Stimulated activated naive CD4-positive, alpha-beta T cell (primary cell): ENCODE measurements at regions not wholly inside any gene's neighbourhood (a gene's known extent, or its start where the extent isn't known, plus 50 kb on each side); places are given as distances from the start of the nearest gene placed in this dataset.

Experiments used
- DNase-seq, 6 experiments: peaks; one replicate each; lab custom pipeline; 2025; lab: John Stamatoyannopoulos, UW

GRCh38 chr2:185891403-185891802, 152.8 kb downstream of the FSIP2 start:
- DNase-seq, result no peak

GRCh38 chr2:185891804-185892411, 153.3 kb downstream of the FSIP2 start:
- no peak for DNase-seq

DNA sequence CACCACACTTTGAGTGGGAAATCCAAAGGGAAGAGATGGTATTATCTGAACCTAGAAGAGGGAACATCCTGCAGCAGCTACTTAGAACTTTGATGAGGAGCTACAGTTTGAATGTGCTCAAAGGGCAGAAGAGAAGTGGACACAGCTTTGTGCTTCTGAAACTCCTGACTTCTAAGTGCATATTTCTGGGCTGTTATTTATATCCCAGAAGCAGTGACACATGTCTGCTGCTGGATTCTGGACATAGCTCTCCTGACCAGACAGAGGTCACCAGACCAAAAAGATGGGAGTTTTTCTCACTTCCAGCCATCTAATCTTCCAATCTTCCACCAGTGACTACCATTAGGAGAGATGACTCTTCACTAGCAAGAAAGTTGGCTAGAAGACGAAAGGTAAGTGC, 153.9 kb downstream of the FSIP2 start:
- no peak for DNase-seq

DNA sequence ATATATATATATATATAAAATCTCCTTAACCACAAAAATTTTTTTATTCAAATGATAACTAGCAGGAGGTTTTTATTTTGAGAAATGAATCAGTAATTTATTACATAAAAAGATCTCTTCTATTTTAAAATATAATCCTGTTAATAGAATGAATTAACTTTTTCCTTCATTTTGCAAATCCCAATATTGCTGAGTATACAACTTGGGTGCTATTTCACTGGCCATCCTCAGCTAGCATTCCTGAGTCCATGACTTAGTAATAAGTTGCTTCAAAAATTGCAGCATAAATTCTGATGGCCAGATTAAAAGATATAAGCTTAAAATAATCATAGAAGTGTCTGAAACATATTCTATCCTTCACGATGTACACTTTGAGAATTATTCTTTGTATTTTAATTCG, 155.6 kb downstream of the FSIP2 start:
- no peak for DNase-seq

- DNase-seq, result no peak
Observed at GRCh38 chr2:185895828-185896693, 157.5 kb downstream of the FSIP2 start.

DNA sequence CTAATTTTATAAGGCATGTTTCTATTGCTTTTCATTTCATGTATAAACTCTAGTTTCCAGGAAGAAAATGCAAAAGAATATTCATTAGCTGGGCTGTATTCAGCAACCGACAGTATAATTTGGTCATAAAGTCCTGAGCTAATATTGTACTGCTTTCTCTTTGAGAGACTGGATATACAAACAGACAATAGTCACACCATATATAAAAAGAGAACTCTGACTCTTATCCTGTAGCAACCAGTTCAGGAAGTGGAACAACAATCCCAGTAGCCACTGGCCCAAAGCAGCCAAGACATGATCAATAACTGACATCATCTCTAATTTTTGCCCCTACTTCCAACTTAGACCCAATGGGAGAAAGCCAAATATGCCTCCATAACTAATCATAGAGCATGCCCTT, 160.8 kb downstream of the FSIP2 start:
- no peak for DNase-seq

- DNase-seq, result no peak
Observed at GRCh38 chr2:185919155-185919554, 180.6 kb downstream of the FSIP2 start.

DNA sequence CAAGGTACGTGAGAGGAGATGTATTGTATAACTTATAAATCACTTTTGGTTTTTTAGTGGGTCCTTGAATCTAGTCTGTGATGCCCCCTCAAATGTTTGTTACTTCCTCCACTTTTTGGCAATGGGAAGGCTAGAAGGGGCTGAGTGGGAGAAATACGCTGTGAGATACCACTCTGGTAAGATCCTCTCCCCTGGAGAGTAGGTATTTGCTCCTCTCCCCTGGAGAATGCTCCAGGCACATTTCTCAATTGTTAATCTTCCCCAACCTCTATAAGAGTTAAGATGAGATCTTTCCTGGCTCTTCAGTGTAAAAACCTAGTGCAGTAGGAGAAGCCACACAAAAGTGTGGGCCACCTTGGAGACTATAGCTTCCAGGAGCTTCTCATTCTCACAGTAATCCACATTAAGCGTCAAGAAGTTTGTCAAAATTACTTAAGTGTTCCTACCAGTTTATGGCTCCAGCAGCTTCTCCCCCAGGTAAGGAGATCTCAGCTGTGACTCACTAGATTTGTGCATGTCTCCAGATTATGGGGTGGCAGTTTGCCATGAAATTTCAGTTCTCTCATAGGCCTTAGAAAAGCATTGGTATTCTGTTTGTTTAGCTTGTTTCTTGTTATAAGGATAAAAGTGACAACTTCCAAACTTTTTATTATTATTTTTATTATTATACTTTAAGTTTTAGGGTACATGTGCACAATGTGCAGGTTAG, 182.6 kb downstream of the FSIP2 start:
- no peak for DNase-seq

GRCh38 chr2:185934232-185934631, 195.6 kb downstream of the FSIP2 start:
- DNase-seq, result no peak

DNA sequence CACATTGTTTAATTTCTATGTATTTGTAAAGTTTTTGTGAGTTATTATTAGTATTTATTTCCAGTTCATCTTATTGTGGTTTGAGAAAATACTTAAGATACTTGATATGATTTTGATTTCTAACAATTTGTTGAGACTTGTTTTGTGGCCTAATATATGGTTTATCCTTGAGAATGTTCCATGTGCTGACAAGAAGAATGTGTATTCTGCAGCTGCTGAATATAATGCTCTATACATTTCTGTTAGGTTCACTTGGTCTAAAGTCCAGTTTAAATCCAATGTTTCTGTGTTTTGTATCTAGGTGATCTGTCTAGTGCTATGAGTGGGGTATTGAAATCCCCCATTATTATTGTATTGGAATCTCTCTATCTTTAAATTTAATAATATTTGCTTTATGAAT, 201.3 kb downstream of the FSIP2 start:
- no peak for DNase-seq

- no peak for DNase-seq
Observed at GRCh38 chr2:185942855-185943254, 204.3 kb downstream of the FSIP2 start.

DNA sequence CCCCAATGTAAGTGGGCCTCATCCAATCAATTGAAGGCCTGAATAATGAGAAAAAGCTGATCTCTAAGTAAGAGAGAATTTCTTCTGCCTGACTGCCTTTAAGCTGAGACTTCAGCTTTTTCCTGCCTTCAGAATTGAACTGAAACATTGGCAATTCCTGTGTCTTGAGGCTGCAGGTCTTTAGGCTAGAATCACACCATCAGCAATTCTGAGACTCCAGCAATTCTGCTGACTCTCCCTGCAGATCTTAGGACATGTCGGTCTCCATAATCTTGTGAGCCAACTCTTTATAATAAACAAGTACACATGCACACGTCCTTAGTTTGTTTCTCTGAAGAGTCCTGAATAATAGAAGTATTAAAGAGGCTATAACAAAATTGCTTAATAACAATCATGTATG, 209.1 kb downstream of the FSIP2 start:
- no peak for DNase-seq

DNA sequence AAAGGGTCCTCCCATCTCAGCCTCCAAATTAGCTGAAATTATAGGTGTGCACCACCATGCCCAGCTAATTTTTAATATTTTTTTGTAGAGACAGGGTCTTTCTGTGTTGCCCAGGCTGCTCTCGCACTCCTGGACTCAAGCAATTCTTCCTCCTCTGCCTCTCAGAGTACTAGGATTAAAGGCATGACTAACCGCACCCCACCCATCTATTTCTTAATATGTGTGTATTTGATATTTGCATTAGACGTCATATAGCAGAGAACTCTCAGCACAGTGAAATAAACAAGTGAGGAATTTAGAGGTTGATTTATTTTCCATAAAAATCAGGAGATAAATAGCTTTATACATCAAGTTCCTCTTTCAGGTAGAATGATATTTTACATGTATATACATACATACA, 213.5 kb downstream of the FSIP2 start:
- DNase-seq, result no peak

DNA sequence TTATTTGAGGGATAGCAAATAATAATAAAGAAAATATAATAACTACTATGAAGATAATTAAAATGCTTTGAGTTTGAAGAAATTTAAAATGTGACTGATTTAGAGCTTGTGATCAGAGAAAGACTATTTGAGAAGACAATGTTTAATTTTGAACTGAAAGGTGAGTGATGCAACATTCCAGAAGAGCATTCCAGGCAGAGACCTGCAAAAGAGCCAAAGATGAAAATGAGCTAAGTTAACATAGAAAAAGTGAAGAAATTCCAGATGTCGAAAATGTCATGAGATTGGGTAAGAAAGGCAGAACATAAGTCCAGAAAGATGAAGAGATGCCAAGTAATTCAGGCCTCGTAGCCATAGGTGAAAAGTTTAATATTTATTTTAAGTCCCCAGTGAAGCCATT, 215.8 kb downstream of the FSIP2 start:
- DNase-seq, result no peak

- DNase-seq, result no peak
Observed at GRCh38 chr2:185955050-185955449, 216.4 kb downstream of the FSIP2 start.

DNA sequence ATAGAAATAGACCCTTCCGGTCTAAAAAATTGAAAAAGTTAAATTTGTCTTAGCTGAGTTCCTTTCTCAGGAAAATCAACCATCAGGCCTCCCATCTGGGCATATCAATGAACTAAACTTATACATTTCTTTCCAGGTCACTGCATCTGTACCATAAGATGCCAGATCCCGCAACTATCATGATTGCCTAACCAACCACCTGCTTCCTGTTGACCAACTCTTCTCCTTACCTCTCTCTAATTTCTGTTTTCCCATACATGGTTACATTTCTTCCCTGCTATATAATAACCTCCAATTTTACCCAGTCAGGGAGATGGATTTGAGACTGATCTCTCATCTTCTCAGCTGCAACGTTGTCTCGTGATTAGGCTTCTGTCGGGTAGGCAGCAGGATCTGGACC, 228.7 kb downstream of the FSIP2 start:
- no peak for DNase-seq

DNA sequence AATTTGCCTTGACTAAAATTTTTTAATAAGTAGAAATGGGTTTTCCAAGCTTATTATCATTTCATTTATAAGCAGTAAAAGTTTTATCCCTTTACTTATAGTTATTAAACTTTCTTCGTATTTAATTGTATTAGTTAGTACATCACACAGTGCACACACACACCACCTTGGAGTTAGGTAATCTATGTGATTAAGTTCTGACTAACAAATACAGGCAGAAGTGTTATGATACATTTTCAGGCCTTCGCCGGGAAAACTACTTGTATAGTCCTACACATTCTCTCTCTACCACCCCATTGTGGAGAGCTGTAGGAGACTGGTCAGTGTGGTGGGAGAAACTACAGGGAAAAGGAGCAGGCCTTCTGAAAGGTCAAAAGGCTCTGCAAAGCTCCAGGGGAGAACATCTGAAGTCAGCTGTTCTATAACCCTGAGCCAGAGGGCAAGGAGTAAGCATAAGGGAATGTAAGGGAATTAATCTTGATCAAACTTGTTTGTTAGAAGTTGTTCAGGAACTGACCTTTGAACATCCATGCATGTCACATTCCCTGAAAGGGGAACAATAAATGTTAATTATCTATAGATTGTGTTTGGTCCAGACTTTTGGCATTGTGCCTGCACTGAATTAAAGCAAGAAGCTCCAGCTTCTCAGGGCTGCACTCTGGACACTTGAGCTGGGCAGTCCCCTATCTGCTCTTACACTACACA, 231.7 kb downstream of the FSIP2 start:
- DNase-seq, result no peak

GRCh38 chr2:185978634-185979407, 240.2 kb downstream of the FSIP2 start:
- DNase-seq, result no peak

DNA sequence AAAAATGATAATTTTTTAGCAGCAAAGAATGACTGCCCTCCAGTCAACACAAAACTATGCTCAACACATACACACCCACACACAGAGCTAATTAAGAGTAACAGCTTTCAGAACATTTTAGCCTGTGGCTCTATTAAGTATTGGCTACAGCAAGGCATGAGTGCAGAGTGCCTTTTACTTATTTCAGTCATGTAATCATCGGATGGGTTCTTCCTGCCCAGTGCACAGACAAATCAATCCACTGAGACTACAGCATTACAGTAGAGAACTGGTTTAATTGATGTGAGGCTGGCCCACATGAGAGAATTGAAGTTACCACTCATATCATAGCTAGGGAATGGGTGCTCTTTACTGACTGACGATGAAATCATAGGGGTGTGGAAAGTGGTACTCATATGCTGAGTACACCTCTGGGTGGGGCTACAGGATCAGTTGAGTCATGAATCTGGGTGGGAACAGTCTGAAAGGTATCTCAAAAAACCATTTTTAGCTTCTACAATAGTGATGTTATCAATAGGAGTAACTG, 241.0 kb downstream of the FSIP2 start:
- no peak for DNase-seq

- no peak for DNase-seq
Observed at GRCh38 chr2:185980944-185981343, 242.3 kb downstream of the FSIP2 start.

DNA sequence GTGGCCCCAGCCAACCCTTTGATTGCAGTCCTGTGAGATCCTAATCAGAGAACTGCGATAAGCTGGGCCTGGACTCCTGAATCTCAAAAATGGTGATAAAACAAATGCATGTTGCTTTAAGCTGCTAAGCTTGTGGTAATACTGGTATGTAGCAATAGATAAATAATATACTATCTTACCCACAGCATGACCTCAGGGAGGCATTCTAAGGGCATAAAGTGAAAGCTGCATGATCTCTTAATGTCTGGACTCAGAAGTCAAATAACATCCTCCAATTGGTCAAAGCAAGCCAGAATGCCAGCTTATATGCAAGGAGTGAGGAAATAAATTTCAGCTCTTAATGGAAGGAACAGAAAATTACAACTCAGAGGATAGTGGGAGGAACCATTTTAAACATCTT, 246.1 kb downstream of the FSIP2 start:
- no peak for DNase-seq
